ENCODE measurements at regions not wholly inside any gene's neighbourhood (a gene's known extent, or its start where the extent isn't known, plus 50 kb on each side); places are given as distances from the start of the nearest gene placed in this dataset.

GRCh38 chr1:80023358-80023757, 1016.8 kb upstream of the ADGRL4 start:
- intact Hi-C loops (cut with micrococcal nuclease) = no loop called here
- H3K36me3 Mint-ChIP-seq = no peaks in the 10 kb centered on the region
- no peaks in the 10 kb centered on the region for H3K27me3 ChIP-seq (ENCODE audit: control insufficient read depth in 2 of 2, insufficient read depth in 2 of 2, low read length in 2 of 2)
- H3K4me3 ChIP-seq (replicated peaks in 1 of 3; ENCODE audit: low read depth in 2 of 3, low read length in 3 of 3) = no peak overlapping the region
- DNase-seq = no peak
- peaks cover 0 to 16% (median 6%) of the 10 kb centered on the region in 7 donors for H3K9me3 Mint-ChIP-seq
- no peak overlapping the region for H3K27ac Mint-ChIP-seq
- H3K4me1 Mint-ChIP-seq = no peaks in the 10 kb centered on the region
- no peak overlapping the region for H3K4me2 ChIP-seq (replicated peaks; ENCODE audit: extremely low read depth, low read length, poor library complexity, severe bottlenecking)
- H3K4me1 ChIP-seq (ENCODE audit: control insufficient read depth in 1 of 2, insufficient read depth in 2 of 2, low read length in 2 of 2) = no peaks in the 10 kb centered on the region
- WGBS (ENCODE audit: insufficient coverage) = no CpG with 5 or more reads among the region's 1 CpG
- no peak overlapping the region for H3K4me3 Mint-ChIP-seq
- peaks cover 0 to 1% (median 0%) of the 10 kb centered on the region in 3 donors for H3K27me3 Mint-ChIP-seq (ENCODE audit: low read depth in 3 of 3)
- no peak overlapping the region for H2AFZ ChIP-seq (ENCODE audit: insufficient read depth, low read depth, low read length, poor library complexity, severe bottlenecking)
- H3K27ac ChIP-seq (ENCODE audit: low read depth in 1 of 2, low read length in 2 of 2) = no peak overlapping the region
- H3K9me3 ChIP-seq (replicated peaks in 1 of 2; ENCODE audit: control insufficient read depth in 1 of 2, insufficient read depth in 1 of 2, low read length in 2 of 2) = peaks cover 13 to 22% of the 10 kb centered on the region in 2 donors
- H3K79me2 ChIP-seq (ENCODE audit: insufficient read depth, low read length) = no peaks in the 10 kb centered on the region
- H3K9ac ChIP-seq (ENCODE audit: insufficient read depth, low read length, poor library complexity, severe bottlenecking) = no peak overlapping the region
- H3K36me3 ChIP-seq (replicated peaks in 1 of 2; ENCODE audit: control insufficient read depth in 1 of 2, insufficient read depth in 2 of 2, low read length in 2 of 2) = no peaks in the 10 kb centered on the region
- TF ChIP-seq, protein P1, sequence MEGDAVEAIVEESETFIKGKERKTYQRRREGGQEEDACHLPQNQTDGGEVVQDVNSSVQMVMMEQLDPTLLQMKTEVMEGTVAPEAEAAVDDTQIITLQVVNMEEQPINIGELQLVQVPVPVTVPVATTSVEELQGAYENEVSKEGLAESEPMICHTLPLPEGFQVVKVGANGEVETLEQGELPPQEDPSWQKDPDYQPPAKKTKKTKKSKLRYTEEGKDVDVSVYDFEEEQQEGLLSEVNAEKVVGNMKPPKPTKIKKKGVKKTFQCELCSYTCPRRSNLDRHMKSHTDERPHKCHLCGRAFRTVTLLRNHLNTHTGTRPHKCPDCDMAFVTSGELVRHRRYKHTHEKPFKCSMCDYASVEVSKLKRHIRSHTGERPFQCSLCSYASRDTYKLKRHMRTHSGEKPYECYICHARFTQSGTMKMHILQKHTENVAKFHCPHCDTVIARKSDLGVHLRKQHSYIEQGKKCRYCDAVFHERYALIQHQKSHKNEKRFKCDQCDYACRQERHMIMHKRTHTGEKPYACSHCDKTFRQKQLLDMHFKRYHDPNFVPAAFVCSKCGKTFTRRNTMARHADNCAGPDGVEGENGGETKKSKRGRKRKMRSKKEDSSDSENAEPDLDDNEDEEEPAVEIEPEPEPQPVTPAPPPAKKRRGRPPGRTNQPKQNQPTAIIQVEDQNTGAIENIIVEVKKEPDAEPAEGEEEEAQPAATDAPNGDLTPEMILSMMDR (IDR thresholded peaks at IDR 0.05) = no peak
- no peaks in the 10 kb centered on the region for H4K20me1 ChIP-seq (ENCODE audit: insufficient read depth, low read length)

- intact Hi-C loops (cut with micrococcal nuclease) = no loop called here
- H3K79me2 ChIP-seq (ENCODE audit: insufficient read depth, low read length) = no peaks in the 10 kb centered on the region
- H2AFZ ChIP-seq (ENCODE audit: insufficient read depth, low read depth, low read length, poor library complexity, severe bottlenecking) = no peak overlapping the region
- no peak overlapping the region for H3K27ac ChIP-seq (ENCODE audit: low read depth in 1 of 2, low read length in 2 of 2)
- no peak overlapping the region for H3K4me3 ChIP-seq (replicated peaks in 1 of 3; ENCODE audit: low read depth in 2 of 3, low read length in 3 of 3)
- H3K4me2 ChIP-seq (replicated peaks; ENCODE audit: extremely low read depth, low read length, poor library complexity, severe bottlenecking) = no peak overlapping the region
- H3K27me3 ChIP-seq (ENCODE audit: control insufficient read depth in 2 of 2, insufficient read depth in 2 of 2, low read length in 2 of 2) = no peaks in the 10 kb centered on the region
- H3K36me3 Mint-ChIP-seq = no peaks in the 10 kb centered on the region
- peaks cover 0 to 2% (median 0%) of the 10 kb centered on the region in 3 donors for H3K27me3 Mint-ChIP-seq (ENCODE audit: low read depth in 3 of 3)
- H4K20me1 ChIP-seq (ENCODE audit: insufficient read depth, low read length) = no peaks in the 10 kb centered on the region
- peaks cover 4 to 14% of the 10 kb centered on the region in 2 donors for H3K9me3 ChIP-seq (replicated peaks in 1 of 2; ENCODE audit: control insufficient read depth in 1 of 2, insufficient read depth in 1 of 2, low read length in 2 of 2)
- TF ChIP-seq, protein P1 (IDR thresholded peaks at IDR 0.05) = no peak
- H3K4me3 Mint-ChIP-seq = no peak overlapping the region
- H3K9ac ChIP-seq (ENCODE audit: insufficient read depth, low read length, poor library complexity, severe bottlenecking) = no peak overlapping the region
- peaks cover 0 to 10% (median 4%) of the 10 kb centered on the region in 7 donors for H3K9me3 Mint-ChIP-seq
- no peak overlapping the region for H3K27ac Mint-ChIP-seq
- no peak for DNase-seq
- H3K36me3 ChIP-seq (replicated peaks in 1 of 2; ENCODE audit: control insufficient read depth in 1 of 2, insufficient read depth in 2 of 2, low read length in 2 of 2) = no peaks in the 10 kb centered on the region
- H3K4me1 ChIP-seq (ENCODE audit: control insufficient read depth in 1 of 2, insufficient read depth in 2 of 2, low read length in 2 of 2) = no peaks in the 10 kb centered on the region
- H3K4me1 Mint-ChIP-seq = no peaks in the 10 kb centered on the region
Observed at GRCh38 chr1:80021891-80022290, 1015.4 kb upstream of the ADGRL4 start.
